ENCODE measurements at regions not wholly inside any gene's neighbourhood (a gene's known extent, or its start where the extent isn't known, plus 50 kb on each side); places are given as distances from the start of the nearest gene placed in this dataset.

DNA sequence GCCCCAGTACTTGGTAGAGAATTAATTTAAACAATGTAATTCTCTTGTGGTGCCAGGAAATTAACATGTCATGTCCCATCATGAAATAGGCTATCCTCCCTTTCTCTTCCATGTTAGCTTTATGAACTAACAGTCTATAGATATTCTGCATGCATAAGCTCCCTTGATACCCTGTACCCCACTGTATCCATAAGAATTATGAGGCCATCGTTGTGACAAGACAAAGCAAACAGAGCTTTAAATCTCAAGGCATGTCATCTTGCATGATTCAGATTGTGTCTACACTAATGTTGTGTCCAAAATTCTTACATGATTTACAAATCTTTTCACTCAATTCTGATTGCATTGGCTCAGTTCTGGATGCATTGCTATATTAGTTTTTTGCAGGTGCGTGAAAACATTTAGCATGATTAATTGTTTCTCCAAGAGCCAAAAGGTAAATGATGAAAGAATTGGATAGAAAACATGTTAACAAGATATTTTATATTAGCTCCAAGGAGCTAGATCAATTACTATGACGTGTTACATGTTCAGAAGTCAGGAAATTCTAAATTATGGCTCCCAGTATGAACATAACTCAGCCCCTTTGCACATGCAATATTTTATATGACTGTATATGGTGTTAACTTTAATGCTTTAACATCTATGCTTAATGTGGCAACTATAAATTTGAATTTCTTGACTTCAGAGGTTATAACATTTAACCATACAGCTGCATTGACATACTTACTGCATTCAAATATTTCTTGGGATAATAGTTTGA is 620.3 kb downstream of the SLC4A3 start (continued):
- TF ChIP-seq, protein P1, sequence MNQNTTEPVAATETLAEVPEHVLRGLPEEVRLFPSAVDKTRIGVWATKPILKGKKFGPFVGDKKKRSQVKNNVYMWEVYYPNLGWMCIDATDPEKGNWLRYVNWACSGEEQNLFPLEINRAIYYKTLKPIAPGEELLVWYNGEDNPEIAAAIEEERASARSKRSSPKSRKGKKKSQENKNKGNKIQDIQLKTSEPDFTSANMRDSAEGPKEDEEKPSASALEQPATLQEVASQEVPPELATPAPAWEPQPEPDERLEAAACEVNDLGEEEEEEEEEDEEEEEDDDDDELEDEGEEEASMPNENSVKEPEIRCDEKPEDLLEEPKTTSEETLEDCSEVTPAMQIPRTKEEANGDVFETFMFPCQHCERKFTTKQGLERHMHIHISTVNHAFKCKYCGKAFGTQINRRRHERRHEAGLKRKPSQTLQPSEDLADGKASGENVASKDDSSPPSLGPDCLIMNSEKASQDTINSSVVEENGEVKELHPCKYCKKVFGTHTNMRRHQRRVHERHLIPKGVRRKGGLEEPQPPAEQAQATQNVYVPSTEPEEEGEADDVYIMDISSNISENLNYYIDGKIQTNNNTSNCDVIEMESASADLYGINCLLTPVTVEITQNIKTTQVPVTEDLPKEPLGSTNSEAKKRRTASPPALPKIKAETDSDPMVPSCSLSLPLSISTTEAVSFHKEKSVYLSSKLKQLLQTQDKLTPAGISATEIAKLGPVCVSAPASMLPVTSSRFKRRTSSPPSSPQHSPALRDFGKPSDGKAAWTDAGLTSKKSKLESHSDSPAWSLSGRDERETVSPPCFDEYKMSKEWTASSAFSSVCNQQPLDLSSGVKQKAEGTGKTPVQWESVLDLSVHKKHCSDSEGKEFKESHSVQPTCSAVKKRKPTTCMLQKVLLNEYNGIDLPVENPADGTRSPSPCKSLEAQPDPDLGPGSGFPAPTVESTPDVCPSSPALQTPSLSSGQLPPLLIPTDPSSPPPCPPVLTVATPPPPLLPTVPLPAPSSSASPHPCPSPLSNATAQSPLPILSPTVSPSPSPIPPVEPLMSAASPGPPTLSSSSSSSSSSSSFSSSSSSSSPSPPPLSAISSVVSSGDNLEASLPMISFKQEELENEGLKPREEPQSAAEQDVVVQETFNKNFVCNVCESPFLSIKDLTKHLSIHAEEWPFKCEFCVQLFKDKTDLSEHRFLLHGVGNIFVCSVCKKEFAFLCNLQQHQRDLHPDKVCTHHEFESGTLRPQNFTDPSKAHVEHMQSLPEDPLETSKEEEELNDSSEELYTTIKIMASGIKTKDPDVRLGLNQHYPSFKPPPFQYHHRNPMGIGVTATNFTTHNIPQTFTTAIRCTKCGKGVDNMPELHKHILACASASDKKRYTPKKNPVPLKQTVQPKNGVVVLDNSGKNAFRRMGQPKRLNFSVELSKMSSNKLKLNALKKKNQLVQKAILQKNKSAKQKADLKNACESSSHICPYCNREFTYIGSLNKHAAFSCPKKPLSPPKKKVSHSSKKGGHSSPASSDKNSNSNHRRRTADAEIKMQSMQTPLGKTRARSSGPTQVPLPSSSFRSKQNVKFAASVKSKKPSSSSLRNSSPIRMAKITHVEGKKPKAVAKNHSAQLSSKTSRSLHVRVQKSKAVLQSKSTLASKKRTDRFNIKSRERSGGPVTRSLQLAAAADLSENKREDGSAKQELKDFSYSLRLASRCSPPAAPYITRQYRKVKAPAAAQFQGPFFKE (tag by site-specific recombination; IDR thresholded peaks at IDR 0.05; ENCODE audit: borderline replicate concordance): no peak

DNA sequence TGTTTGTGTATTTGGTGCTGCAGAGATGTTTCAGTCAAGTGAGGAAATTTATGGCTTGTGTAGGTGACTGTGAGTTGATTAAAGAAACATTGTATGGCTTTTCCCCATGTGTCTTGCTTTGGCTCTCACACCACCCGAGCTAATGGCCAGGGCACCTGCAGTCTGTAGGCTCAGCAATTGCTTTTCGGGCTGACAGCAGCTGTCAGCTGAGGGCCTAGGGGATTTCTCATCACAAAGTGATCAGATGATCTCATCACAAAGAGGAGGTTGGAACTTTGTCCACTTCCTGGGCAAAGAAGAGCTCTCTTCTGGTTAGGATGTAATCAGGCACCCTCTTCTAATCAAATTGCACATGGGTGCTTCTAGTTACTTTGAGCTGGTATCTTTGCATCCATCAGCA is 632.2 kb downstream of the SLC4A3 start:
- TF ChIP-seq ZNF610 (tag by site-specific recombination; IDR thresholded peaks at IDR 0.05; ENCODE audit: borderline replicate concordance): no peak
- TF ChIP-seq, protein P2, sequence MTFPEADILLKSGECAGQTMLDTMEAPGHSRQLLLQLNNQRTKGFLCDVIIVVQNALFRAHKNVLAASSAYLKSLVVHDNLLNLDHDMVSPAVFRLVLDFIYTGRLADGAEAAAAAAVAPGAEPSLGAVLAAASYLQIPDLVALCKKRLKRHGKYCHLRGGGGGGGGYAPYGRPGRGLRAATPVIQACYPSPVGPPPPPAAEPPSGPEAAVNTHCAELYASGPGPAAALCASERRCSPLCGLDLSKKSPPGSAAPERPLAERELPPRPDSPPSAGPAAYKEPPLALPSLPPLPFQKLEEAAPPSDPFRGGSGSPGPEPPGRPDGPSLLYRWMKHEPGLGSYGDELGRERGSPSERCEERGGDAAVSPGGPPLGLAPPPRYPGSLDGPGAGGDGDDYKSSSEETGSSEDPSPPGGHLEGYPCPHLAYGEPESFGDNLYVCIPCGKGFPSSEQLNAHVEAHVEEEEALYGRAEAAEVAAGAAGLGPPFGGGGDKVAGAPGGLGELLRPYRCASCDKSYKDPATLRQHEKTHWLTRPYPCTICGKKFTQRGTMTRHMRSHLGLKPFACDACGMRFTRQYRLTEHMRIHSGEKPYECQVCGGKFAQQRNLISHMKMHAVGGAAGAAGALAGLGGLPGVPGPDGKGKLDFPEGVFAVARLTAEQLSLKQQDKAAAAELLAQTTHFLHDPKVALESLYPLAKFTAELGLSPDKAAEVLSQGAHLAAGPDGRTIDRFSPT (tag by site-specific recombination; IDR thresholded peaks at IDR 0.05): no peak
- no peak for TF ChIP-seq MYNN (tag by site-specific recombination; IDR thresholded peaks at IDR 0.05; ENCODE audit: borderline replicate concordance)
- no peak for TF ChIP-seq ZFP69B (tag by site-specific recombination; IDR thresholded peaks at IDR 0.05)
- TF ChIP-seq, protein P3, sequence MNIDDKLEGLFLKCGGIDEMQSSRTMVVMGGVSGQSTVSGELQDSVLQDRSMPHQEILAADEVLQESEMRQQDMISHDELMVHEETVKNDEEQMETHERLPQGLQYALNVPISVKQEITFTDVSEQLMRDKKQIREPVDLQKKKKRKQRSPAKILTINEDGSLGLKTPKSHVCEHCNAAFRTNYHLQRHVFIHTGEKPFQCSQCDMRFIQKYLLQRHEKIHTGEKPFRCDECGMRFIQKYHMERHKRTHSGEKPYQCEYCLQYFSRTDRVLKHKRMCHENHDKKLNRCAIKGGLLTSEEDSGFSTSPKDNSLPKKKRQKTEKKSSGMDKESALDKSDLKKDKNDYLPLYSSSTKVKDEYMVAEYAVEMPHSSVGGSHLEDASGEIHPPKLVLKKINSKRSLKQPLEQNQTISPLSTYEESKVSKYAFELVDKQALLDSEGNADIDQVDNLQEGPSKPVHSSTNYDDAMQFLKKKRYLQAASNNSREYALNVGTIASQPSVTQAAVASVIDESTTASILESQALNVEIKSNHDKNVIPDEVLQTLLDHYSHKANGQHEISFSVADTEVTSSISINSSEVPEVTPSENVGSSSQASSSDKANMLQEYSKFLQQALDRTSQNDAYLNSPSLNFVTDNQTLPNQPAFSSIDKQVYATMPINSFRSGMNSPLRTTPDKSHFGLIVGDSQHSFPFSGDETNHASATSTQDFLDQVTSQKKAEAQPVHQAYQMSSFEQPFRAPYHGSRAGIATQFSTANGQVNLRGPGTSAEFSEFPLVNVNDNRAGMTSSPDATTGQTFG (tag by site-specific recombination; IDR thresholded peaks at IDR 0.05; ENCODE audit: borderline replicate concordance): no peak
- TF ChIP-seq ZNF623 (tag by site-specific recombination; IDR thresholded peaks at IDR 0.05): no peak
- TF ChIP-seq, protein P4, sequence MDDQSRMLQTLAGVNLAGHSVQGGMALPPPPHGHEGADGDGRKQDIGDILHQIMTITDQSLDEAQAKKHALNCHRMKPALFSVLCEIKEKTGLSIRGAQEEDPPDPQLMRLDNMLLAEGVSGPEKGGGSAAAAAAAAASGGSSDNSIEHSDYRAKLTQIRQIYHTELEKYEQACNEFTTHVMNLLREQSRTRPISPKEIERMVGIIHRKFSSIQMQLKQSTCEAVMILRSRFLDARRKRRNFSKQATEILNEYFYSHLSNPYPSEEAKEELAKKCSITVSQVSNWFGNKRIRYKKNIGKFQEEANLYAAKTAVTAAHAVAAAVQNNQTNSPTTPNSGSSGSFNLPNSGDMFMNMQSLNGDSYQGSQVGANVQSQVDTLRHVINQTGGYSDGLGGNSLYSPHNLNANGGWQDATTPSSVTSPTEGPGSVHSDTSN (CRISPR knock-in tag; IDR thresholded peaks at IDR 0.05): no peak
- no peak for TF ChIP-seq ZNF777 (tag by site-specific recombination; IDR thresholded peaks at IDR 0.05; ENCODE audit: borderline replicate concordance)
- no peak for TF ChIP-seq ZNF664 (tag by site-specific recombination; IDR thresholded peaks at IDR 0.05)
- no peak for TF ChIP-seq GLIS1 (tag by site-specific recombination; IDR thresholded peaks at IDR 0.05)
- no peak for TF ChIP-seq ZNF549 (tag by site-specific recombination; IDR thresholded peaks at IDR 0.05)
- no peak for TF ChIP-seq ZNF292 (tag by site-specific recombination; IDR thresholded peaks at IDR 0.05; ENCODE audit: borderline replicate concordance, low read depth)
- TF ChIP-seq REPIN1 (tag by site-specific recombination; IDR thresholded peaks at IDR 0.05; ENCODE audit: low read depth): no peak
- TF ChIP-seq ZNF391 (tag by site-specific recombination; IDR thresholded peaks at IDR 0.05; ENCODE audit: borderline replicate concordance, low read depth): no peak
- no peak for TF ChIP-seq ZNF837 (tag by site-specific recombination; IDR thresholded peaks at IDR 0.05)
- ChIA-PET POLR2A (no interaction called here), CTCF (no interaction called here)
- H3K27ac ChIP-seq (ENCODE audit: extremely low read depth, low read depth, low read length): no peak overlapping the region
- H3K4me3 ChIP-seq (ENCODE audit: low read depth, low read length): no peak overlapping the region
- no peaks in the 10 kb centered on the region for H3K4me1 ChIP-seq (ENCODE audit: control insufficient read depth, insufficient read depth, low read length)
- H3K36me3 ChIP-seq (ENCODE audit: control insufficient read depth in 2 of 2, insufficient read depth in 1 of 2, low read length in 2 of 2): no peaks in the 10 kb centered on the region
- no peaks in the 10 kb centered on the region for H3K9me3 ChIP-seq (ENCODE audit: control insufficient read depth, insufficient read depth, low read depth, low read length)
